ENCODE measurements at regions not wholly inside any gene's neighbourhood (a gene's known extent, or its start where the extent isn't known, plus 50 kb on each side); places are given as distances from the start of the nearest gene placed in this dataset.

GRCh38 chr13:58472483-58472882 is 840.9 kb downstream of the PCDH17 start:
- TF ChIP-seq, protein P1, sequence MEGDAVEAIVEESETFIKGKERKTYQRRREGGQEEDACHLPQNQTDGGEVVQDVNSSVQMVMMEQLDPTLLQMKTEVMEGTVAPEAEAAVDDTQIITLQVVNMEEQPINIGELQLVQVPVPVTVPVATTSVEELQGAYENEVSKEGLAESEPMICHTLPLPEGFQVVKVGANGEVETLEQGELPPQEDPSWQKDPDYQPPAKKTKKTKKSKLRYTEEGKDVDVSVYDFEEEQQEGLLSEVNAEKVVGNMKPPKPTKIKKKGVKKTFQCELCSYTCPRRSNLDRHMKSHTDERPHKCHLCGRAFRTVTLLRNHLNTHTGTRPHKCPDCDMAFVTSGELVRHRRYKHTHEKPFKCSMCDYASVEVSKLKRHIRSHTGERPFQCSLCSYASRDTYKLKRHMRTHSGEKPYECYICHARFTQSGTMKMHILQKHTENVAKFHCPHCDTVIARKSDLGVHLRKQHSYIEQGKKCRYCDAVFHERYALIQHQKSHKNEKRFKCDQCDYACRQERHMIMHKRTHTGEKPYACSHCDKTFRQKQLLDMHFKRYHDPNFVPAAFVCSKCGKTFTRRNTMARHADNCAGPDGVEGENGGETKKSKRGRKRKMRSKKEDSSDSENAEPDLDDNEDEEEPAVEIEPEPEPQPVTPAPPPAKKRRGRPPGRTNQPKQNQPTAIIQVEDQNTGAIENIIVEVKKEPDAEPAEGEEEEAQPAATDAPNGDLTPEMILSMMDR (IDR thresholded peaks at IDR 0.05), result no peak
- TF ChIP-seq POLR2A (IDR thresholded peaks at IDR 0.05), result no peak

Measured in tibial nerve (tissue), 3 donors.